ENCODE measurements at regions not wholly inside any gene's neighbourhood (a gene's known extent, or its start where the extent isn't known, plus 50 kb on each side); places are given as distances from the start of the nearest gene placed in this dataset.

DNA sequence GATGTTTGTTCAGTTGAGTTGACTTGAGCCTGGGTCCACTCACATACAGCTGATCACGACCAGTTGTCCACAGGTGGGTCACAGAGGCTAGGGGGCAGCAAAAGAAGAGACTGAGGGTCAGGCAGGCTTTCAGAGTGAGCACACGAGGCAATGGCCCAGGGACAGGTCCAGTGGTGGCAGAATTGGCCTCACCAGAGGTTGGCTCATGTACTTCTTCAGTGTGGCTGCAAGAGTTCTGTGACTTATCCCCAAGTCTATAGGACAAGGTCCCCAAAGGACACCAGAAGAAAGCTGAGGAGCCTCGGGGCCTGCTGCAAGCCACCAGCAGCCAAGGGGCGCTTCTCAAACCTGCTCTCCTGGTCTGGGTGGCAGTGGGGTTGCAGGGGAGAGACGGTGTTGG is 219.8 kb downstream of the TFCP2L1 start:
- Mint-ChIP-seq H3K36me3 (no peaks in the 10 kb centered on the region), H3K27me3 (ENCODE audit: low read depth) (peaks cover 28% of the 10 kb centered on the region), H3K4me1 (peaks cover 17% of the 10 kb centered on the region), H3K9me3 (peaks cover 4% of the 10 kb centered on the region; the same call in 1 of the 2 replicates), H3K4me3 (no peak overlapping the region), H3K27ac (no peak overlapping the region)
- ATAC-seq (no peak), DNase-seq (ENCODE audit: low spot score) (no peak)
- no peak for TF ChIP-seq ETV6 (CRISPR knock-in tag; IDR thresholded peaks at IDR 0.05)
- no peak for TF ChIP-seq SP1 (CRISPR knock-in tag; conservative IDR thresholded peaks at IDR 0.05)
- no peak for TF ChIP-seq ZNF396 (CRISPR knock-in tag; IDR thresholded peaks at IDR 0.05; ENCODE audit: borderline replicate concordance)
- TF ChIP-seq FOXJ3 (CRISPR knock-in tag; IDR thresholded peaks at IDR 0.05; ENCODE audit: borderline replicate concordance) = no peak
- no peak for TF ChIP-seq MAX (CRISPR knock-in tag; IDR thresholded peaks at IDR 0.05)
- TF ChIP-seq E2F5 (CRISPR knock-in tag; IDR thresholded peaks at IDR 0.05) = no peak
- no peak for TF ChIP-seq ZNF263 (CRISPR knock-in tag; IDR thresholded peaks at IDR 0.05; ENCODE audit: low read depth)
- TF ChIP-seq, protein P1, sequence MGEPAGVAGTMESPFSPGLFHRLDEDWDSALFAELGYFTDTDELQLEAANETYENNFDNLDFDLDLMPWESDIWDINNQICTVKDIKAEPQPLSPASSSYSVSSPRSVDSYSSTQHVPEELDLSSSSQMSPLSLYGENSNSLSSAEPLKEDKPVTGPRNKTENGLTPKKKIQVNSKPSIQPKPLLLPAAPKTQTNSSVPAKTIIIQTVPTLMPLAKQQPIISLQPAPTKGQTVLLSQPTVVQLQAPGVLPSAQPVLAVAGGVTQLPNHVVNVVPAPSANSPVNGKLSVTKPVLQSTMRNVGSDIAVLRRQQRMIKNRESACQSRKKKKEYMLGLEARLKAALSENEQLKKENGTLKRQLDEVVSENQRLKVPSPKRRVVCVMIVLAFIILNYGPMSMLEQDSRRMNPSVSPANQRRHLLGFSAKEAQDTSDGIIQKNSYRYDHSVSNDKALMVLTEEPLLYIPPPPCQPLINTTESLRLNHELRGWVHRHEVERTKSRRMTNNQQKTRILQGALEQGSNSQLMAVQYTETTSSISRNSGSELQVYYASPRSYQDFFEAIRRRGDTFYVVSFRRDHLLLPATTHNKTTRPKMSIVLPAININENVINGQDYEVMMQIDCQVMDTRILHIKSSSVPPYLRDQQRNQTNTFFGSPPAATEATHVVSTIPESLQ (CRISPR knock-in tag; IDR thresholded peaks at IDR 0.05) = no peak
- no peak for TF ChIP-seq USF2 (CRISPR knock-in tag; IDR thresholded peaks at IDR 0.05)
- TF ChIP-seq, protein P2, sequence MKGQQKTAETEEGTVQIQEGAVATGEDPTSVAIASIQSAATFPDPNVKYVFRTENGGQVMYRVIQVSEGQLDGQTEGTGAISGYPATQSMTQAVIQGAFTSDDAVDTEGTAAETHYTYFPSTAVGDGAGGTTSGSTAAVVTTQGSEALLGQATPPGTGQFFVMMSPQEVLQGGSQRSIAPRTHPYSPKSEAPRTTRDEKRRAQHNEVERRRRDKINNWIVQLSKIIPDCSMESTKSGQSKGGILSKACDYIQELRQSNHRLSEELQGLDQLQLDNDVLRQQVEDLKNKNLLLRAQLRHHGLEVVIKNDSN (CRISPR knock-in tag; IDR thresholded peaks at IDR 0.05) = no peak
- no peak for TF ChIP-seq MXD4 (CRISPR knock-in tag; IDR thresholded peaks at IDR 0.05; ENCODE audit: borderline replicate concordance)
- no peak for TF ChIP-seq TP53 (CRISPR knock-in tag; IDR thresholded peaks at IDR 0.05)
- no peak for TF ChIP-seq MLX (CRISPR knock-in tag; IDR thresholded peaks at IDR 0.05)
- no peak for TF ChIP-seq IRF1 (CRISPR knock-in tag; IDR thresholded peaks at IDR 0.05)
- TF ChIP-seq, protein P3, sequence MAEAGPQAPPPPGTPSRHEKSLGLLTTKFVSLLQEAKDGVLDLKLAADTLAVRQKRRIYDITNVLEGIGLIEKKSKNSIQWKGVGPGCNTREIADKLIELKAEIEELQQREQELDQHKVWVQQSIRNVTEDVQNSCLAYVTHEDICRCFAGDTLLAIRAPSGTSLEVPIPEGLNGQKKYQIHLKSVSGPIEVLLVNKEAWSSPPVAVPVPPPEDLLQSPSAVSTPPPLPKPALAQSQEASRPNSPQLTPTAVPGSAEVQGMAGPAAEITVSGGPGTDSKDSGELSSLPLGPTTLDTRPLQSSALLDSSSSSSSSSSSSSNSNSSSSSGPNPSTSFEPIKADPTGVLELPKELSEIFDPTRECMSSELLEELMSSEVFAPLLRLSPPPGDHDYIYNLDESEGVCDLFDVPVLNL (CRISPR knock-in tag; IDR thresholded peaks at IDR 0.05; ENCODE audit: borderline replicate concordance, low read depth) = no peak
- TF ChIP-seq PREB (CRISPR knock-in tag; IDR thresholded peaks at IDR 0.05; ENCODE audit: borderline replicate concordance) = no peak
- TF ChIP-seq, protein P4, sequence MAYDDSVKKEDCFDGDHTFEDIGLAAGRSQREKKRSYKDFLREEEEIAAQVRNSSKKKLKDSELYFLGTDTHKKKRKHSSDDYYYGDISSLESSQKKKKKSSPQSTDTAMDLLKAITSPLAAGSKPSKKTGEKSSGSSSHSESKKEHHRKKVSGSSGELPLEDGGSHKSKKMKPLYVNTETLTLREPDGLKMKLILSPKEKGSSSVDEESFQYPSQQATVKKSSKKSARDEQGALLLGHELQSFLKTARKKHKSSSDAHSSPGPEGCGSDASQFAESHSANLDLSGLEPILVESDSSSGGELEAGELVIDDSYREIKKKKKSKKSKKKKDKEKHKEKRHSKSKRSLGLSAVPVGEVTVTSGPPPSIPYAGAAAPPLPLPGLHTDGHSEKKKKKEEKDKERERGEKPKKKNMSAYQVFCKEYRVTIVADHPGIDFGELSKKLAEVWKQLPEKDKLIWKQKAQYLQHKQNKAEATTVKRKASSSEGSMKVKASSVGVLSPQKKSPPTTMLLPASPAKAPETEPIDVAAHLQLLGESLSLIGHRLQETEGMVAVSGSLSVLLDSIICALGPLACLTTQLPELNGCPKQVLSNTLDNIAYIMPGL (CRISPR knock-in tag; IDR thresholded peaks at IDR 0.05) = no peak
- ChIA-PET POLR2A (interaction anchor here (1.3 kb wide), 1 partner anchor 10 kb away, joined by 4 read pairs; no protein-coding TSS in a partner anchor), CTCF (interaction anchor here (1.0 to 1.1 kb wide), 2 partner anchors 15 kb away, joined by 3 to 4 read pairs; no protein-coding TSS in a partner anchor)
